ENCODE measurements at regions not wholly inside any gene's neighbourhood (a gene's known extent, or its start where the extent isn't known, plus 50 kb on each side); places are given as distances from the start of the nearest gene placed in this dataset.
A peak's percentile ranks its signal among the peaks of the same experiment; 100 is the strongest.

- no peaks in the 10 kb centered on the region for H3K4me1 ChIP-seq (ENCODE audit: insufficient read depth, low read length)
- DNase-seq (no peak), ATAC-seq (ENCODE audit: insufficient read depth, low read depth) (no peak)
- H3K79me2 ChIP-seq (ENCODE audit: insufficient read depth, low read length) = no peaks in the 10 kb centered on the region
- H2AFZ ChIP-seq (ENCODE audit: low read depth, low read length) = no peak overlapping the region
- no peaks in the 10 kb centered on the region for H3K36me3 ChIP-seq (ENCODE audit: insufficient read depth, low read length)
- H3K4me2 ChIP-seq (ENCODE audit: insufficient read depth, low read length) = no peak overlapping the region
- no peaks in the 10 kb centered on the region for H4K20me1 ChIP-seq (ENCODE audit: insufficient read depth, low read length)
- no peak overlapping the region for H3K9ac ChIP-seq (ENCODE audit: low read depth, low read length)
- H3K27me3 ChIP-seq (ENCODE audit: insufficient read depth, low read length, poor library complexity) = no peaks in the 10 kb centered on the region
- H3K27ac ChIP-seq (ENCODE audit: low read length) = no peak overlapping the region
- H3K4me3 ChIP-seq (ENCODE audit: low read depth in 1 of 2, low read length in 2 of 2) = no peak overlapping the region
- TF ChIP-seq EZH2 (IDR thresholded peaks at IDR 0.05; ENCODE audit: borderline replicate concordance, low read depth, low read length, severe bottlenecking) (no peak), CTCF (IDR thresholded peaks at IDR 0.05; ENCODE audit: borderline replicate concordance, extremely low read depth, low read length, poor library complexity, severe bottlenecking) (no peak)
- no peaks in the 10 kb centered on the region for H3K9me3 ChIP-seq (ENCODE audit: insufficient read depth, low read length, severe bottlenecking)
Observed at GRCh38 chr4:130628531-130628930, 1532.6 kb downstream of the C4orf33 start.

GRCh38 chr4:130632731-130633604, 1537.0 kb downstream of the C4orf33 start:
- peak; percentile 62 for ATAC-seq (ENCODE audit: insufficient read depth, low read depth)
- Histone ChIP-seq H3K27ac (ENCODE audit: low read length) (no peak overlapping the region), H3K4me3 (ENCODE audit: low read depth in 1 of 2, low read length in 2 of 2) (no peak overlapping the region)

GRCh38 chr4:130636486-130636885, 1540.5 kb downstream of the C4orf33 start:
- TF ChIP-seq CTCF (IDR thresholded peaks at IDR 0.05; ENCODE audit: borderline replicate concordance, extremely low read depth, low read length, poor library complexity, severe bottlenecking) = no peak
- no peak for TF ChIP-seq EZH2 (IDR thresholded peaks at IDR 0.05; ENCODE audit: borderline replicate concordance, low read depth, low read length, severe bottlenecking)
- H4K20me1 ChIP-seq (ENCODE audit: insufficient read depth, low read length) = no peaks in the 10 kb centered on the region
- no peak overlapping the region for H3K27ac ChIP-seq (ENCODE audit: low read length)
- no peaks in the 10 kb centered on the region for H3K9me3 ChIP-seq (ENCODE audit: insufficient read depth, low read length, severe bottlenecking)
- H3K36me3 ChIP-seq (ENCODE audit: insufficient read depth, low read length) = no peaks in the 10 kb centered on the region
- H3K4me1 ChIP-seq (ENCODE audit: insufficient read depth, low read length) = no peaks in the 10 kb centered on the region
- no peaks in the 10 kb centered on the region for H3K27me3 ChIP-seq (ENCODE audit: insufficient read depth, low read length, poor library complexity)
- H2AFZ ChIP-seq (ENCODE audit: low read depth, low read length) = no peak overlapping the region; the same call in 1 of the 2 replicates
- no peaks in the 10 kb centered on the region for H3K79me2 ChIP-seq (ENCODE audit: insufficient read depth, low read length)
- ATAC-seq (ENCODE audit: insufficient read depth, low read depth) (no peak), DNase-seq (no peak)
- no peak overlapping the region for H3K4me2 ChIP-seq (ENCODE audit: insufficient read depth, low read length)
- no peak overlapping the region for H3K4me3 ChIP-seq (ENCODE audit: low read depth in 1 of 2, low read length in 2 of 2)
- H3K9ac ChIP-seq (ENCODE audit: low read depth, low read length) = no peak overlapping the region

More at GRCh38 chr4:130632731-130633604, 1537.0 kb downstream of the C4orf33 start:
- H3K9me3 ChIP-seq (ENCODE audit: insufficient read depth, low read length, severe bottlenecking) = no peaks in the 10 kb centered on the region
- no peaks in the 10 kb centered on the region for H3K4me1 ChIP-seq (ENCODE audit: insufficient read depth, low read length)
- H3K27me3 ChIP-seq (ENCODE audit: insufficient read depth, low read length, poor library complexity) = no peaks in the 10 kb centered on the region
- no peaks in the 10 kb centered on the region for H4K20me1 ChIP-seq (ENCODE audit: insufficient read depth, low read length)
- no peak overlapping the region for H2AFZ ChIP-seq (ENCODE audit: low read depth, low read length)
- H3K36me3 ChIP-seq (ENCODE audit: insufficient read depth, low read length) = no peaks in the 10 kb centered on the region
- DNase-seq = peak; percentile 20
- TF ChIP-seq EZH2 (IDR thresholded peaks at IDR 0.05; ENCODE audit: borderline replicate concordance, low read depth, low read length, severe bottlenecking) (no peak), CTCF (IDR thresholded peaks at IDR 0.05; ENCODE audit: borderline replicate concordance, extremely low read depth, low read length, poor library complexity, severe bottlenecking) (no peak)
- no peak overlapping the region for H3K4me2 ChIP-seq (ENCODE audit: insufficient read depth, low read length)
- no peak overlapping the region for H3K9ac ChIP-seq (ENCODE audit: low read depth, low read length)
- H3K79me2 ChIP-seq (ENCODE audit: insufficient read depth, low read length) = no peaks in the 10 kb centered on the region

Measured in DND-41 (cell line).